Glutamatergic neuron (in vitro differentiated cells): ENCODE measurements at regions not wholly inside any gene's neighbourhood (a gene's known extent, or its start where the extent isn't known, plus 50 kb on each side); places are given as distances from the start of the nearest gene placed in this dataset.

Source experiments
- DNase-seq: peaks from one replicate; pipeline ENCODE4 v3.0.0; 2022
- H3K27ac Mint-ChIP-seq: one replicate; pipeline ENCODE4 v1.8.0; 2020; ENCODE audit warnings: mild to moderate bottlenecking, mixed read lengths, inconsistent platforms; ENCODE audit not compliant: unreplicated experiment
- H3K27me3 Mint-ChIP-seq: one replicate; pipeline ENCODE4 v1.8.0; 2020; ENCODE audit warnings: mild to moderate bottlenecking, moderate library complexity, mixed read lengths, inconsistent platforms; ENCODE audit not compliant: unreplicated experiment
- H3K36me3 Mint-ChIP-seq: one replicate; pipeline ENCODE4 v1.8.0; 2020; ENCODE audit warnings: mild to moderate bottlenecking, mixed read lengths, inconsistent platforms; ENCODE audit not compliant: unreplicated experiment
- H3K4me1 Mint-ChIP-seq: one replicate; pipeline ENCODE4 v1.8.0; 2020; ENCODE audit warnings: mild to moderate bottlenecking, low read depth, mixed read lengths, inconsistent platforms; ENCODE audit not compliant: unreplicated experiment
- H3K4me3 Mint-ChIP-seq: one replicate; pipeline ENCODE4 v1.8.0; 2020; ENCODE audit warnings: mild to moderate bottlenecking, mixed read lengths, inconsistent platforms; ENCODE audit not compliant: unreplicated experiment
- H3K9me3 Mint-ChIP-seq: one replicate; pipeline ENCODE4 v1.8.0; 2020; ENCODE audit warnings: mild to moderate bottlenecking, moderate library complexity, mixed read lengths, inconsistent platforms; ENCODE audit not compliant: unreplicated experiment
- CTCF ChIP-seq: fragments of 200-600 bp; sonication (generic); IDR thresholded peaks from one replicate; pipeline ENCODE4 v1.5.0; 2021; ENCODE audit not compliant: partially characterized antibody, unreplicated experiment

GRCh38 chr2:52369178-52369577 is 1337.2 kb upstream of the NRXN1 start:
- H3K27me3 Mint-ChIP-seq = peaks cover 2% of the 10 kb centered on the region
- H3K36me3 Mint-ChIP-seq = no peaks in the 10 kb centered on the region
- H3K27ac Mint-ChIP-seq = no peak overlapping the region
- no peaks in the 10 kb centered on the region for H3K4me1 Mint-ChIP-seq
- no peak for DNase-seq
- H3K4me3 Mint-ChIP-seq = no peak overlapping the region
- H3K9me3 Mint-ChIP-seq = no peaks in the 10 kb centered on the region
- no peak for TF ChIP-seq CTCF

DNA sequence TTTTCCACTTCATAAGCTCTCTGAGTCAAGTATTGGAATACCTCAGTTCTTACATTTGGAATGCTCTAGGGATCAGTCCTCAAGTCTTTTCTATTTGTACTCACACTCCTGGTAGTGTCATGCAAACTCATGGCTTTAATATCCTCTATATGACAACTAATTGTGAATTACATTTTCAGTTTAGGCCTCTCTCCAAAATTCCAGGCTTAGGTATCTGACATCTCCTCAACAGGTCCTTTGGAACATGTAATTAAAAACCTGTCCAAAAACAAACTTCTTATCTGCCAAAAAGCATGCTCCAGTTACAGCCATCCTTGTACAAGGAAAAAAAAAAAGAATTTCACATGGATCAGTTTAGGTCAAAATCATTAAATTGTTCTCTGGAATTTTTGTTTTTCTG is 1336.2 kb upstream of the NRXN1 start:
- Mint-ChIP-seq H3K9me3 (no peaks in the 10 kb centered on the region), H3K27ac (no peak overlapping the region), H3K4me1 (no peaks in the 10 kb centered on the region), H3K27me3 (peaks cover 2% of the 10 kb centered on the region), H3K4me3 (no peak overlapping the region), H3K36me3 (no peaks in the 10 kb centered on the region)
- TF ChIP-seq CTCF = no peak
- no peak for DNase-seq

DNA sequence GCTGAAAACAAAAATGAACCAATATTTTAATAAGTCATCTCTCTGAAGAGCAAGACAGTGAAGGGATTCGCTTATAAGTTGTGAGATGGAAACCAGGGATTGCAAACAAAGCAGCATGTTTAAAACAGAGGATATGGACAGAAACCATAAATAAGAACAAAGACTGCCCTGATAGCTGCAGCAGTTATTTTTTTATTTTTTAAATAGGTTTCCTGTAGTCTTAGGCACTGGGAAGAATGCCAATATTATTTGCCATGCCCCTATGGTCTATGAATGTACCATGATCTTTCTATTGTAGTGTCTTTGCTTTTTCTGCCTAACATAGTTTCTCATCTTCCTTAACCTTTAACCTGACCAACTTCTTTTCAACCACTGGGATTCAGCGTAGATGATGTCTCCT is 1334.0 kb upstream of the NRXN1 start:
- Mint-ChIP-seq H3K4me3 (no peak overlapping the region), H3K36me3 (no peaks in the 10 kb centered on the region), H3K27ac (no peak overlapping the region), H3K4me1 (no peaks in the 10 kb centered on the region), H3K27me3 (no peaks in the 10 kb centered on the region), H3K9me3 (no peaks in the 10 kb centered on the region)
- no peak for TF ChIP-seq CTCF
- DNase-seq = no peak

- Mint-ChIP-seq H3K4me1 (no peaks in the 10 kb centered on the region), H3K9me3 (peaks cover 5% of the 10 kb centered on the region), H3K4me3 (no peak overlapping the region), H3K36me3 (no peaks in the 10 kb centered on the region), H3K27me3 (no peaks in the 10 kb centered on the region), H3K27ac (no peak overlapping the region)
- no peak for TF ChIP-seq CTCF
- no peak for DNase-seq
Observed at GRCh38 chr2:52356556-52356955, 1324.6 kb upstream of the NRXN1 start.

DNA sequence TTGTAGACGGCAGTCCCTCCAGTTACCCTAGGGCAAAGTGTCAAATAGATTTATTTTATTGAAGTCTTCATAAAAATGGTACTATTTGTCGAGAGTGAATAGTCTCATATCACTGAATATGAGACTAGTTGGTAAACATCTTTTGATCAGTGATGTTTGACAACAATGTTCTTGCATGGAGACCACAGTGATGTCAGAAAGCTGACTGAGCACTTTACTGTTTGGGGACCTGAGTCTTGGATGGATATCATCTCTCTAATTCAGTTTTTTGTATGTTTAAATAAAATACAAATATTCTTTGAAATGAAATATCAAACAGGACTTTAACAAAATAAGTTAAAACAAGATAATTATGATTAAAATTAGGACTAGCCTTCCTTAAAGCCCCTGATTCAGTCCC is 1315.4 kb upstream of the NRXN1 start:
- H3K4me3 Mint-ChIP-seq = no peak overlapping the region
- no peak for TF ChIP-seq CTCF
- H3K36me3 Mint-ChIP-seq = no peaks in the 10 kb centered on the region
- no peaks in the 10 kb centered on the region for H3K27me3 Mint-ChIP-seq
- no peaks in the 10 kb centered on the region for H3K9me3 Mint-ChIP-seq
- no peak overlapping the region for H3K27ac Mint-ChIP-seq
- DNase-seq = no peak
- peaks cover 5% of the 10 kb centered on the region for H3K4me1 Mint-ChIP-seq
